ENCODE measurements at regions not wholly inside any gene's neighbourhood (a gene's known extent, or its start where the extent isn't known, plus 50 kb on each side); places are given as distances from the start of the nearest gene placed in this dataset.

- TF ChIP-seq, protein P1, sequence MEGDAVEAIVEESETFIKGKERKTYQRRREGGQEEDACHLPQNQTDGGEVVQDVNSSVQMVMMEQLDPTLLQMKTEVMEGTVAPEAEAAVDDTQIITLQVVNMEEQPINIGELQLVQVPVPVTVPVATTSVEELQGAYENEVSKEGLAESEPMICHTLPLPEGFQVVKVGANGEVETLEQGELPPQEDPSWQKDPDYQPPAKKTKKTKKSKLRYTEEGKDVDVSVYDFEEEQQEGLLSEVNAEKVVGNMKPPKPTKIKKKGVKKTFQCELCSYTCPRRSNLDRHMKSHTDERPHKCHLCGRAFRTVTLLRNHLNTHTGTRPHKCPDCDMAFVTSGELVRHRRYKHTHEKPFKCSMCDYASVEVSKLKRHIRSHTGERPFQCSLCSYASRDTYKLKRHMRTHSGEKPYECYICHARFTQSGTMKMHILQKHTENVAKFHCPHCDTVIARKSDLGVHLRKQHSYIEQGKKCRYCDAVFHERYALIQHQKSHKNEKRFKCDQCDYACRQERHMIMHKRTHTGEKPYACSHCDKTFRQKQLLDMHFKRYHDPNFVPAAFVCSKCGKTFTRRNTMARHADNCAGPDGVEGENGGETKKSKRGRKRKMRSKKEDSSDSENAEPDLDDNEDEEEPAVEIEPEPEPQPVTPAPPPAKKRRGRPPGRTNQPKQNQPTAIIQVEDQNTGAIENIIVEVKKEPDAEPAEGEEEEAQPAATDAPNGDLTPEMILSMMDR (IDR thresholded peaks at IDR 0.05 in 8 of 11, conservative IDR thresholded peaks at IDR 0.05 in 3 of 11), result no peak
- no peak for TF ChIP-seq POLR2AphosphoS5 (IDR thresholded peaks at IDR 0.05)
Measured at GRCh38 chr14:22488522-22489243, 100.3 kb downstream of the DAD1 start.
